ENCODE measurements at regions not wholly inside any gene's neighbourhood (a gene's known extent, or its start where the extent isn't known, plus 50 kb on each side); places are given as distances from the start of the nearest gene placed in this dataset.

- H3K27me3 Mint-ChIP-seq (ENCODE audit: low read depth) = peaks cover 2% of the 10 kb centered on the region
- no peak overlapping the region for H2BK20ac ChIP-seq (ENCODE audit: low read depth, low read length, poor library complexity, severe bottlenecking)
- H3K9me3 ChIP-seq (ENCODE audit: control insufficient read depth, low read depth, low read length) = no peaks in the 10 kb centered on the region
- H3K79me2 ChIP-seq (ENCODE audit: insufficient read depth, low read length) = no peaks in the 10 kb centered on the region
- H3K27ac ChIP-seq (ENCODE audit: insufficient read length, low read depth, low read length) = no peak overlapping the region
- no peak overlapping the region for H3K18ac ChIP-seq (ENCODE audit: insufficient read length, low read depth, low read length)
- H3K9me3 Mint-ChIP-seq = no peaks in the 10 kb centered on the region
- H3K27me3 ChIP-seq (ENCODE audit: insufficient read depth, low read length) = no peaks in the 10 kb centered on the region
- no peak overlapping the region for H2BK12ac ChIP-seq (ENCODE audit: insufficient read length, low read depth, low read length)
- H2AFZ ChIP-seq (ENCODE audit: low read length) = no peak overlapping the region
- WGBS (ENCODE audit: extremely low coverage, insufficient read length, low lambda C conversion rate) = no CpG with 5 or more reads among the region's 2 CpGs
- no peak overlapping the region for H2BK120ac ChIP-seq (ENCODE audit: low read depth, low read length, poor library complexity, severe bottlenecking)
- H4K20me1 ChIP-seq (ENCODE audit: control insufficient read depth, insufficient read depth, insufficient read length) = no peaks in the 10 kb centered on the region
- no peak overlapping the region for H3K27ac Mint-ChIP-seq
- H4K91ac ChIP-seq (ENCODE audit: insufficient read length, low read depth, low read length) = no peak overlapping the region
- H3K23me2 ChIP-seq (ENCODE audit: insufficient read length, low read depth, low read length, poor library complexity, severe bottlenecking) = no peaks in the 10 kb centered on the region
- H3K4me3 Mint-ChIP-seq = no peak overlapping the region
- no peak overlapping the region for H3T11ph ChIP-seq (ENCODE audit: low read length)
- no peak overlapping the region for H4K8ac ChIP-seq (replicated peaks; ENCODE audit: insufficient read length, low read depth, low read length)
- no peak overlapping the region for H2BK15ac ChIP-seq (ENCODE audit: low read depth, low read length)
- H2BK5ac ChIP-seq (ENCODE audit: insufficient read length, low read length) = no peak overlapping the region
- H3K14ac ChIP-seq (ENCODE audit: insufficient read depth, low read length) = no peak overlapping the region
- no peak overlapping the region for H3K4me2 ChIP-seq (ENCODE audit: insufficient read depth, insufficient read length, low read length)
- DNase-seq = no peak
- H3K79me1 ChIP-seq (ENCODE audit: insufficient read depth, low read depth, low read length, poor library complexity, severe bottlenecking) = no peaks in the 10 kb centered on the region
- H3K36me3 Mint-ChIP-seq (ENCODE audit: insufficient read depth in 1 of 3, low read depth in 3 of 3) = no peaks in the 10 kb centered on the region
- no peak for TF ChIP-seq CTCF (conservative IDR thresholded peaks at IDR 0.05)
- H3K9ac ChIP-seq (ENCODE audit: extremely low read depth, insufficient read length, low read length) = no peak overlapping the region
- H3K4me1 Mint-ChIP-seq = peaks cover 8 to 9% of the 10 kb centered on the region in 2 experiments
- peaks cover 7% of the 10 kb centered on the region; the same call in 1 of the 2 replicates for H3K4me1 ChIP-seq (ENCODE audit: insufficient read depth, low read length)
- no peak overlapping the region for H3K23ac ChIP-seq (ENCODE audit: insufficient read length, low read depth, low read length)
- H4K5ac ChIP-seq (ENCODE audit: insufficient read length, low read depth, low read length) = no peak overlapping the region
- H3K4ac ChIP-seq (ENCODE audit: low read depth, low read length) = no peak overlapping the region
- no peak overlapping the region for H2AK5ac ChIP-seq (ENCODE audit: insufficient read length, low read length)
- no peak overlapping the region for H3K56ac ChIP-seq (ENCODE audit: insufficient read length, low read depth, low read length)
Observed at GRCh38 chr3:188046561-188047211, 107.3 kb upstream of the LPP start.

Measured in H9 (cell line).